ENCODE measurements at regions not wholly inside any gene's neighbourhood (a gene's known extent, or its start where the extent isn't known, plus 50 kb on each side); places are given as distances from the start of the nearest gene placed in this dataset.

- no peak for DNase-seq
Measured at GRCh38 chr2:52931660-52932059, 835.9 kb upstream of the CHAC2 start.

DNA sequence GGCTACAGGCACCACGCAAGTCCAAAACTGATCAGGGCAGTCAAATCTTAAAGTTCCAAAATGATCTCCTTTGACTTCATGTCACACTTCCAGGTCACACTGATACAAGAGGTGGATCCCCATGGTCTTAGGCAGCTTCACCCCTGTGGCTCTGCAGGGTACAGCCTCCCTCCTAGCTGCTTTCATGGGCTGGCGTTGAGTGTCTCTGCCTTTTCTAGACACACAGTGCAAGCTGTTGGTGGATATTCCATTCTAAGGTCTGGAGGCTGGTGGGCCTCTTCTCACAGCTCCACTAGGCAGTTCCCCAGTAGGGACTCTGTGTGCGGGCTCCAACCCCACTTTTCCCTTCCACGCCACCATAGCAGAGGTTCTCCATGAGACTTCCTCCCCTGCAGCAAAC lies 838.2 kb upstream of the CHAC2 start:
- no peak for DNase-seq

DNA sequence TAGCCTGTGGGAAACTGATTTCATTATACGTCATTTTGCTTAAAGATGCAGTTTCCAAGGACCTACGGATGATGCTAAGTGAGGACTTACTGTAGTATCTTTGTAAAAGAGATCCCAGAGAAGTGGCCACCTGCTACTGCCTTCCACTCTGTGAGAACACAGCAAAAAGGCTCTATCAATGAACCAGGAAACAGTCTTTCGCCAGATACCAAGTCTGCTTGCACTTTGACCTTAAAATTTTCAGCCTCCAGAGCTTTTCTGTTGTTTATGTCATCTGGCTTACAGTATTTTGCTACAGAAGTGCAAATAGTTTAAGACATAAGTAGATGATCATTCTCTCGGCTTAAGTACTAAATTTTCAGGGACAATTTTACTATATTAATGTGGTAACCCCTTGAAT lies 847.9 kb upstream of the CHAC2 start:
- DNase-seq, result no peak

- DNase-seq, result peak; percentile 23
Measured at GRCh38 chr2:52918551-52918950, 849.1 kb upstream of the CHAC2 start.

DNA sequence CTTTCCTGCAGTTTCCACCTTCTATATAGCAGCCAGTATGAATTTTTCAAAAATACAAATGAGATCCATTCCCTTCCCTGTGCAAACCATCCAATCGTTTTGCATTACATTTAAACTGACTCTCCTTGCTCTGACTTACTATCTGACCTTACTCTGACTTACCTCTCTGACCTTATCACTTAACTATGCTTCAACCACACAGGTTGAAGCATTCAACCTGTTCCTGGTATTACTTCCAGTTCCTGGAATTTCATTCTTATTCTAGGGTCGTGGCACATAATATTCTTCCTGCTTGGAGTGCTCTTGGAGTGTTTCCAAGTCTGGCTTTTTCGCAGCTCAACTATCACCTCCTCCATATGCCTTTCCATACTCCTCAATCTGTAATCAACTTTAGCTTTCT lies 850.6 kb upstream of the CHAC2 start:
- DNase-seq, result no peak

DNA sequence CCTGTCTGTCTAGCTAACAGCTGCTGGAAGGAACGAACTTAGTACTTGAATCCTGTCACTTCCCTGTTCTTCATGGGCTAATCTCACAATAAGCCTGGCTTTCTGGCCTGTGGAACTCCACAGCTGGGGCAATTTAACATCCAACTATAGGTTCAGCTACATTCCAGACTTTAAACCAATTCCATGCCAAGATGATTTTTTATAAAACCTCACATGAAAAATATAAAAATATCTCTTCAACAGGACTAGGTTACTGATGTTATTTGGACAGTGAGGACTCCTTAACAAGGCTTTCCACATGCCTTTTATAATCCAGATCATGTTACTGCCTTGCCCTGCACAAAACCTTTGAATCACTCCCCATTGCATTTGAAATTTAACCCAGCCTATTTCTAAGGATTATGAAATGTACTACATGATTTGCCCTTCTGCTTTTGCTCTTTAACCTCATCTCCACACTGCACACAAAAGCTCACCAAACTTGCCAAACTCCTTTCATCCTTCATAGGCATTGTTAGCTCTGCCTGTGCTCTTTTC lies 863.2 kb upstream of the CHAC2 start:
- DNase-seq, result no peak

DNA sequence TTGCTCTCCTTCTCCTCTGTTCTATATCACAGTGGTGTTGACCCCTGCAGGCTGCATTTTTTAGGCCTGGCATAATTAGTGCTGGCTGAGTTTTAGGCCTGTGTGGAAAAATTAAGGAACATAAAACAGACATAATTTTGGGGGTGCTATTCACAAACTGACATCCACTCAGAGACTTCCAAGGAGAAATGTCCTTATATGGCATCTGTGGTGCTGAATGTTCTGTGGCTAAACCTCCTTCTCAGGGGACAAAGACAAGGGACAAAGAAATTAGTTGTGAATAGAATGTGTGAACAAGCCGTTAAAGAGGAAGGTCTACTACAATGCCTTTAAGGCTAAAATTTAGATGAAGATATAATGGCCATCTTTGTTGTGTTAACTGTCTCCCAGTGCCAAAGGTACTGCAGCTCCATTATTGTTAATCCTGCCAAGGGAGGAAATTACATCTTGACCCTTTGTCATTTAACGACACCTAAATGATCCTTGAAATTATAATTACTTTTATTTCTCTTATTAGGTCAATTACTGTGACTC lies 870.0 kb upstream of the CHAC2 start:
- DNase-seq, result no peak

GRCh38 chr2:52895726-52896340 lies 871.8 kb upstream of the CHAC2 start:
- no peak for DNase-seq

GRCh38 chr2:52886556-52886955 lies 881.0 kb upstream of the CHAC2 start:
- no peak for DNase-seq

GRCh38 chr2:52884761-52885352 lies 882.7 kb upstream of the CHAC2 start:
- no peak for DNase-seq

DNA sequence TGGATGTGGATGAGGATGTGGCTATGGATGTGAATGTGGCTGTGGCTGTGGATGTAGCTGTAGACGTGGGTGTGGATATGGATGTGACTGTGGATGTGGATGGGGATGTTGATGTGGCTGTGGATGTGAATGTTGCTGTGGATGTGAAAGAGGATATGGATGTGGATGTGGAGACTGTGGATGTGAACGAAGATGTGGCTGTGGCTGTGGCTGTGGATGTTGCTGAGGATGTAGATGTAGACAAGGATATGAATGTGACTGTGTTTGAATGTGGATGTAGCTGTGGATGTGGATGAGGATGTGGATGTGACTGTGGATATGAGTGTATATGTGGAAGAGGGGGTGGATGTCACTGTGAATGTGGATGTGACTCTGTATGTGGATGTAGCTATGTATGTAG lies 884.6 kb upstream of the CHAC2 start:
- DNase-seq, result no peak

DNA sequence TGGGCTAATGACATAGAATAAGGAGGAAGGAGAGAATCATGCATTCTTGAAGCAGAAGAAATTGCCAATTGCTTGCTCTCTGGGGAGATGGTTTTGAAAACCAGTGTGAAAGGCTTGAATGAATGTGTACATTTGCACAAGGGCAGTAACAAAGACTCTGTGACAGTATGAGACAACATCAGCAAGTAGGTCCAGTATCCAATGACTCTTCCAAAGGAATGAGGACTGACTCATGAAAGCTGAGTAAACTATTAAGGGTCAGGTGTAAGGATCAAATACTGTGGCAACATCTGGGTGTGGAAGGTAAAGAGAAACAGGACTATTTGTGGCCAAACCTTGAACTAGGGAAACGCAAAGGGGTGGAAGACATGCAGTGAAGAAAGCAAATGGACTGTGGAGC lies 886.0 kb upstream of the CHAC2 start:
- no peak for DNase-seq

DNA sequence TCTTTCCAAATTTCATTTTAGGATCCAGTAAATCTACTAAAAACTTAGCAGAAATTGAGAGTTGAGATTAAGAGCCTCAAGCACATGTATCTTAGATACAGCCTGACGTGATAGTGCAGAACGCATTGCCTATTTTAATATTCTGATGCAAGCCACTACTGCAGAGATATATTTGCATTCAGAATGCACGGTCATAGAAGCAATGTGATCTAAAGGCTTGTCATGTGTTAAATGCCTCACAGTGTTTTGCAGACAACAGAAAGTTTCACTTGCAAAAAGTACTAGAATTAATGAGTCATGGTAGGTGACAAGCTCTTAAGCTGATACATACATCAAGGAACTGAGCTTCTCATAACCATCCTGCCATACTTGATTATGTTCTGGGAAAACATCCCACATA lies 886.7 kb upstream of the CHAC2 start:
- no peak for DNase-seq

DNA sequence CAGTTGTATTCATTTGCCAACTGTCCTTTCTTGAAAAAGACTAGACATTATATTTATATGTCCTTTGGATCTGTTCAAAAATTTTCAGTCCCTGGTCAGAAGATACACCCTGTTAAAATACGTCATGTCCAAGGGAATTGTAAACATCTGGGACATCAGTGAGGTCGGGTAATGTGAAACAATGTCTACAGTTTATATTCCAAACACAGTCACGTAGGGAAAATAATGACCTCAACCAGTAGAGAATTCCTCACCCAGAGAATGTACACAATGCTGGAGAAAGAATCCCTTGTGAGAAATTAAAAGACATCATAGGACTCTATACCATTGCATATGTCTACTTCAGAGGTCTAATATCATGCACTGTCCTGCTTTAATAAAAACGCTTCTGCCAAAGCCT lies 888.0 kb upstream of the CHAC2 start:
- no peak for DNase-seq

DNA sequence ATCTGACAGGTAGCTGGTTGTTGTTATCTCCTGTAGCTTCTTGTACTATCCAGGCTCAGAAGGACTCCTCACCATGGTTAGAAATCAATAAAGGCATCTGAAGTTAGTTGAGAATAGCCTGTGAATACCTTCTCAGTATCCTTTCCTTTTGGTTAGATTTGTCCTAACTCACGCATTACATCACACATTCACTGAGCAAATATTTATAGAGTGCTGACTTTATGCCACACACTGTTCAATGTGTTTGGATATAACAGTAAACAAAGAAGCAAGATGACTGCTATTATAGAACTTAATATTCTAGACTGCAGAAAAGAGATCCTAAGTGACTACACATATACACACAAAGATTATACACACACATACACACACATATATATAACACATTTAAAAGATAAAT lies 889.9 kb upstream of the CHAC2 start:
- no peak for DNase-seq

GRCh38 chr2:52874466-52875106 lies 893.0 kb upstream of the CHAC2 start:
- no peak for DNase-seq

DNA sequence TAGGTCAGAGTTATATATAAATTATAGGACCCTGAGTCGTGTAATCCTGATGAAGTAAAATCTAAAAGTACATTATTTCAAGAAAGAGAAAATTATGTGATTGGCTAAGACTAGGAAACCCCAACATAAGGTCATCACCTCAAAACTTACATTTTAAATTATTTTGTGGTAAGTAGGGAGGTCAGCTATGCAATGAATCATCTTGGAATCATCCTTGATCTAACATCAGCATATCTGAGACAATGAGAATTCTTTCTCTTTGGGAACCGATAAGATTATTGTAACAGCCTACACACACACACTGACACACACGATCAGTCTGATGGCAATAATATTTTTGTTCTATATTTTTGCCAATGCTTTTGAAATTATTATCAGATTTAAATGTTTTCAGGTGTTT lies 904.8 kb upstream of the CHAC2 start:
- peak; percentile 78 for DNase-seq

- peak; percentile 22 for DNase-seq
Measured at GRCh38 chr2:52861596-52861995, 906.0 kb upstream of the CHAC2 start.

- no peak for DNase-seq
Measured at GRCh38 chr2:52859065-52859464, 908.5 kb upstream of the CHAC2 start.

DNA sequence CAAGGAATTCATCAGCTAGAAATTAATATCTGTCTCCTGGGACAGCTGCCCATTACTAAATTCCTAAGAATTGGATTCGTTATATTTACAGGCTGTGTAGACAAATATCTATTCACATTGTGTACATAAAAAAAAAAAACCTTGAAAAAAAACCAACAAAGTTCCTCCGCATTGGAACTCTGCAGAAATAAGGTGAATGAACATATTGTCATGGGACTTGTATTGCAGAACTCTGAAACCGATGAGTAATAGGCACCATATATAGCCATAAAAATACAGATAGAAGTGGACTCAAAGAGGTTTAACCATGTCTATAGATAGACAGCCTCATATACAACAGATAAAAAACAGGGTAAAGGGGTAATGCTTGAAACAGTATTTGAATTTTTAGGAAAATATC lies 909.9 kb upstream of the CHAC2 start:
- peak; percentile 20 for DNase-seq

DNA sequence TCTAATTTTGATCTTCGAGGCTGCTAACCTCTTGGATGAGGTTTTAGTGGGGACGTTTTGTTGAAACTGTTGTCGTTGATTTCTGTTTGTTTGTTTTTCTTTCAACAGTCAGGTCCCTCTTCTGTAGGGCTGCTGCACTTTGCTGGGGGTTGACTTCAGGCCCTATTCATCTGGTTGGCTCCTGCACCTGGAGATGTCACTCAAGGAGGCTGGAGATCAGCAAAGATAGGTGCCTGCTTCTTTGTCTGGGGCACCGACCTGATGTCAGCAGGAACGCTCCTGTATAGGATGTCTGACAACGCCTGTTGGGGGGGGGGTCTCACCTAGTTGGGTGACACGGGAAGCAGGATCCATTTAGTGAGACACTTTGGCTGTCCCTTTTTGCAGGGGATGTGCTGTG lies 915.6 kb upstream of the CHAC2 start:
- no peak for DNase-seq

GRCh38 chr2:52844701-52845423 lies 922.7 kb upstream of the CHAC2 start:
- no peak for DNase-seq

DNA sequence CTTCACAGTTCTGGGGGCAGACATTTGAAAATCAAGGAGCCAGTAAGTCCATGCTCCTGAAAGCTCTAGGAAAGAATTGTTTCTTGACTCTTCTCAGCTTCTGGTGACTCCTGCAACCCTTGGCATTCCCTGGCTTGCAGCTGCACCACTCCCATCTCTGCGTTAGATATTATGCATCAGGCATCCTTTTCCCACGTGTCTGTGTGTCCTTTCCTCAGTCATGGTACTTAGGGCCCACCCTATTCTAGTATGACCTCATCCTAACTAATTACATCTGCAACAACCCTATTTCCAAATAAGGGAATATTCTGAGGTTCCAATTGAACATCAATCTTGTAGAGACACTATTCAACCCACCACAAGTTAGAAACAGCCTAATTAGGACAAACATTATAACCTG lies 931.7 kb upstream of the CHAC2 start:
- no peak for DNase-seq

GRCh38 chr2:52831216-52831615 lies 936.4 kb upstream of the CHAC2 start:
- no peak for DNase-seq
